NOMO-1 treated with dmso at 0.1 percent for 144 hours (cell line): ENCODE measurements at regions not wholly inside any gene's neighbourhood (a gene's known extent, or its start where the extent isn't known, plus 50 kb on each side); places are given as distances from the start of the nearest gene placed in this dataset.

Experiments
- DNase-seq: peaks from one replicate; lab custom pipeline; 2025; ENCODE audit not compliant: unreplicated experiment; lab: John Stamatoyannopoulos, UW

GRCh38 chr20:9981829-9982228 is 53.0 kb upstream of the ANKEF1 start:
- DNase-seq, result no peak

- peak; percentile 74 for DNase-seq
Observed at GRCh38 chr20:9978397-9979004, 56.3 kb upstream of the ANKEF1 start.

GRCh38 chr20:9977629-9978028 is 57.2 kb upstream of the ANKEF1 start:
- DNase-seq, result no peak

GRCh38 chr20:9974324-9974723 is 60.5 kb upstream of the ANKEF1 start:
- no peak for DNase-seq

GRCh38 chr20:9971746-9972145 is 63.0 kb upstream of the ANKEF1 start:
- no peak for DNase-seq

- no peak for DNase-seq
Observed at GRCh38 chr20:9969626-9970025, 65.2 kb upstream of the ANKEF1 start.

- no peak for DNase-seq
Observed at GRCh38 chr20:9968015-9968414, 66.8 kb upstream of the ANKEF1 start.

GRCh38 chr20:9966966-9967365 is 67.8 kb upstream of the ANKEF1 start:
- peak; percentile 38 for DNase-seq

- DNase-seq, result no peak
Observed at GRCh38 chr20:9963029-9963428, 71.8 kb upstream of the ANKEF1 start.

GRCh38 chr20:9958693-9959092 is 76.1 kb upstream of the ANKEF1 start:
- DNase-seq, result no peak

- no peak for DNase-seq
Observed at GRCh38 chr20:9955646-9956045, 79.1 kb upstream of the ANKEF1 start.

- DNase-seq, result no peak
Observed at GRCh38 chr20:9949563-9949962, 85.2 kb upstream of the ANKEF1 start.

GRCh38 chr20:9945408-9945807 is 89.4 kb upstream of the ANKEF1 start:
- no peak for DNase-seq

GRCh38 chr20:9942736-9943135 is 92.1 kb upstream of the ANKEF1 start:
- DNase-seq, result no peak

- DNase-seq, result no peak
Observed at GRCh38 chr20:9940329-9940728, 94.5 kb upstream of the ANKEF1 start.

- DNase-seq, result no peak
Observed at GRCh38 chr20:9939231-9939630, 95.6 kb upstream of the ANKEF1 start.

- DNase-seq, result no peak
Observed at GRCh38 chr20:9935285-9935684, 96.4 kb upstream of the PAK5 start.

- DNase-seq, result no peak
Observed at GRCh38 chr20:9930142-9930541, 91.3 kb upstream of the PAK5 start.

GRCh38 chr20:9928955-9929354 is 90.1 kb upstream of the PAK5 start:
- DNase-seq, result no peak

- DNase-seq, result no peak
Observed at GRCh38 chr20:9928281-9928737, 89.4 kb upstream of the PAK5 start.

GRCh38 chr20:9927224-9927623 is 88.3 kb upstream of the PAK5 start:
- no peak for DNase-seq

GRCh38 chr20:9926476-9926875 is 87.6 kb upstream of the PAK5 start:
- DNase-seq, result no peak

- no peak for DNase-seq
Observed at GRCh38 chr20:9926007-9926406, 87.1 kb upstream of the PAK5 start.
